Right cardiac atrium (tissue), 5 donors: ENCODE measurements at regions not wholly inside any gene's neighbourhood (a gene's known extent, or its start where the extent isn't known, plus 50 kb on each side); places are given as distances from the start of the nearest gene placed in this dataset.

Source experiments
- ATAC-seq, 2 donors: fragments of 200-7000 bp; cut with Tn5 transposase; one replicate each; pipeline versions ENCODE4 v1.8.0 to v1.9.1; 2020; ENCODE audit warnings: moderate library complexity in 2 of 2, mild to moderate bottlenecking in 1 of 2
- DNase-seq, 3 donors: peaks; one replicate each; pipeline ENCODE4 v3.0.0-alpha.2; 2020
- H3K27ac ChIP-seq: one replicate; pipeline ENCODE4 v1.5.1; 2013; ENCODE audit warnings: mild to moderate bottlenecking, low read length, control low read depth, moderate library complexity
- H3K27me3 ChIP-seq: one replicate; pipeline ENCODE4 v1.6.1; 2013; ENCODE audit not compliant: control insufficient read depth, insufficient read depth
- H3K4me1 ChIP-seq: one replicate; pipeline ENCODE4 v1.6.1; 2013; ENCODE audit warnings: low read length; ENCODE audit not compliant: control insufficient read depth, insufficient read depth
- H3K4me3 ChIP-seq: one replicate; pipeline ENCODE4 v1.5.1; 2013; ENCODE audit warnings: low read length, control low read depth
- H3K9me3 ChIP-seq: one replicate; pipeline ENCODE4 v1.6.1; 2013; ENCODE audit warnings: low read length; ENCODE audit not compliant: control insufficient read depth
- WGBS: extraction: QIAGEN DNeasy Blood & Tissue Kit; methylation state at CpG from one replicate; pipeline ENCODE4 v1.1.7; 2013; 5-methylcytosine and 5-hydroxymethylcytosine counted together
- intact Hi-C, 4 donors: fragments of 100-400 bp; cut with DNase I; formaldehyde crosslinking; loops; one replicate each; pipeline versions ENCODE4 v1.11.0 to v1.14.0; 2022 to 2023
- donor health status: healthy with polysubstance abuse.
- donor health status: DM: no; HTN: yes; CAD: no.
- donor health status: DM: no; HTN: no; CAD: no.
- donor health status: DM: no; HTN: yes; CAD: no; lungs with severe emphysema.
- donor health status: DM: yes; HTN: yes; CAD: no.

- Histone ChIP-seq H3K4me1 (no peaks in the 10 kb centered on the region), H3K27me3 (no peaks in the 10 kb centered on the region), H3K27ac (no peak overlapping the region), H3K4me3 (no peak overlapping the region), H3K9me3 (peaks cover 2% of the 10 kb centered on the region)
- 64% methylated on average over 4 of the region's 4 CpGs for WGBS
- no peak for DNase-seq
- intact Hi-C loops: no loop called here
- no peak for ATAC-seq
Observed at GRCh38 chr1:29839726-29840125, 603.4 kb downstream of the PTPRU start.

- Histone ChIP-seq H3K27me3 (no peaks in the 10 kb centered on the region), H3K27ac (no peak overlapping the region), H3K9me3 (peaks cover 2% of the 10 kb centered on the region), H3K4me3 (no peak overlapping the region), H3K4me1 (no peaks in the 10 kb centered on the region)
- no peak for ATAC-seq
- WGBS: 75% methylated on average over 3 of the region's 3 CpGs
- DNase-seq: no peak
- intact Hi-C loops: no loop called here
Observed at GRCh38 chr1:29838738-29839320, 602.5 kb downstream of the PTPRU start.

- intact Hi-C loops: no loop called here
- WGBS: 63% methylated on average over 12 of the region's 12 CpGs
- Histone ChIP-seq H3K27ac (no peak overlapping the region), H3K27me3 (no peaks in the 10 kb centered on the region), H3K4me3 (no peak overlapping the region), H3K9me3 (peaks cover 2% of the 10 kb centered on the region), H3K4me1 (no peaks in the 10 kb centered on the region)
- ATAC-seq: no peak
- DNase-seq: no peak
Observed at GRCh38 chr1:29836651-29837646, 600.6 kb downstream of the PTPRU start.

- 59% methylated on average over 8 of the region's 8 CpGs for WGBS
- H3K4me3 ChIP-seq: no peak overlapping the region
- no peaks in the 10 kb centered on the region for H3K9me3 ChIP-seq
- ATAC-seq: no peak
- H3K27me3 ChIP-seq: no peaks in the 10 kb centered on the region
- no peak for DNase-seq
- H3K4me1 ChIP-seq: no peaks in the 10 kb centered on the region
- intact Hi-C loops: no loop called here
- H3K27ac ChIP-seq: no peak overlapping the region
Observed at GRCh38 chr1:29835874-29836273, 599.6 kb downstream of the PTPRU start.

GRCh38 chr1:29835406-29835805, 599.1 kb downstream of the PTPRU start:
- WGBS: 67% methylated on average over 4 of the region's 4 CpGs
- no peaks in the 10 kb centered on the region for H3K27me3 ChIP-seq

GRCh38 chr1:29833581-29833980, 597.3 kb downstream of the PTPRU start:
- Histone ChIP-seq H3K4me3 (no peak overlapping the region), H3K27me3 (no peaks in the 10 kb centered on the region), H3K4me1 (no peaks in the 10 kb centered on the region), H3K9me3 (no peaks in the 10 kb centered on the region), H3K27ac (no peak overlapping the region)
- no peak for DNase-seq
- no peak for ATAC-seq
- intact Hi-C loops: no loop called here
- WGBS: 85% methylated on average over 6 of the region's 6 CpGs

More at GRCh38 chr1:29835406-29835805, 599.1 kb downstream of the PTPRU start:
- H3K4me3 ChIP-seq: no peak overlapping the region
- H3K9me3 ChIP-seq: no peaks in the 10 kb centered on the region
- H3K27ac ChIP-seq: no peak overlapping the region
- DNase-seq (no peak), ATAC-seq (no peak)
- H3K4me1 ChIP-seq: no peaks in the 10 kb centered on the region
- intact Hi-C loops: no loop called here

GRCh38 chr1:29832936-29833335, 596.6 kb downstream of the PTPRU start:
- 87% methylated on average over 5 of the region's 5 CpGs for WGBS
- no peak overlapping the region for H3K4me3 ChIP-seq
- H3K27ac ChIP-seq: no peak overlapping the region
- no peak for DNase-seq
- H3K9me3 ChIP-seq: no peaks in the 10 kb centered on the region
- H3K27me3 ChIP-seq: no peaks in the 10 kb centered on the region
- intact Hi-C loops: no loop called here
- no peaks in the 10 kb centered on the region for H3K4me1 ChIP-seq
- ATAC-seq: no peak

- Histone ChIP-seq H3K27me3 (no peaks in the 10 kb centered on the region), H3K27ac (no peak overlapping the region), H3K9me3 (no peaks in the 10 kb centered on the region), H3K4me3 (no peak overlapping the region), H3K4me1 (no peaks in the 10 kb centered on the region)
- intact Hi-C loops: no loop called here
- WGBS: 73% methylated on average over 8 of the region's 8 CpGs
- DNase-seq (no peak), ATAC-seq (no peak)
Observed at GRCh38 chr1:29832471-29832870, 596.1 kb downstream of the PTPRU start.

- H3K27me3 ChIP-seq: no peaks in the 10 kb centered on the region
Observed at GRCh38 chr1:29831500-29832117, 595.3 kb downstream of the PTPRU start.

GRCh38 chr1:29830916-29831315, 594.6 kb downstream of the PTPRU start:
- WGBS: 62% methylated on average over 7 of the region's 7 CpGs
- H3K9me3 ChIP-seq: no peaks in the 10 kb centered on the region

More at GRCh38 chr1:29831500-29832117, 595.3 kb downstream of the PTPRU start:
- intact Hi-C loops: no loop called here
- H3K4me1 ChIP-seq: no peaks in the 10 kb centered on the region
- ATAC-seq: no peak
- H3K9me3 ChIP-seq: no peaks in the 10 kb centered on the region
- no peak overlapping the region for H3K4me3 ChIP-seq
- no peak for DNase-seq
- no peak overlapping the region for H3K27ac ChIP-seq
- WGBS: 66% methylated on average over 7 of the region's 7 CpGs

GRCh38 chr1:29830383-29830782, 594.1 kb downstream of the PTPRU start:
- Histone ChIP-seq H3K27ac (no peak overlapping the region), H3K4me1 (no peaks in the 10 kb centered on the region), H3K9me3 (no peaks in the 10 kb centered on the region), H3K4me3 (no peak overlapping the region), H3K27me3 (no peaks in the 10 kb centered on the region)
- no peak for DNase-seq
- intact Hi-C loops: no loop called here
- ATAC-seq: no peak
- 59% methylated on average over 8 of the region's 8 CpGs for WGBS

More at GRCh38 chr1:29830916-29831315, 594.6 kb downstream of the PTPRU start:
- ATAC-seq: no peak
- Histone ChIP-seq H3K27me3 (no peaks in the 10 kb centered on the region), H3K4me1 (no peaks in the 10 kb centered on the region), H3K4me3 (no peak overlapping the region), H3K27ac (no peak overlapping the region)
- intact Hi-C loops: no loop called here
- DNase-seq: no peak
